Upper lobe of left lung (tissue), 4 donors: ENCODE measurements at regions not wholly inside any gene's neighbourhood (a gene's known extent, or its start where the extent isn't known, plus 50 kb on each side); places are given as distances from the start of the nearest gene placed in this dataset.

Experiments used
- POLR2AphosphoS5 ChIP-seq, 2 donors: sonication (generic); formaldehyde crosslinking; IDR thresholded peaks; one replicate each; pipeline ENCODE4 v1.5.1; 2017; ENCODE audit warnings: antibody characterized with exemption in 2 of 2
- TF ChIP-seq, protein P1 (sequence below), 6 experiments: fragments of 450-650 bp in 4 of 6; fragments of 200-600 bp in 2 of 6; sonication (generic) in 2 of 6; IDR thresholded peaks; one replicate each; pipeline ENCODE4 v1.5.1; 2016 to 2019; ENCODE audit warnings: antibody characterized with exemption in 6 of 6

DNA sequence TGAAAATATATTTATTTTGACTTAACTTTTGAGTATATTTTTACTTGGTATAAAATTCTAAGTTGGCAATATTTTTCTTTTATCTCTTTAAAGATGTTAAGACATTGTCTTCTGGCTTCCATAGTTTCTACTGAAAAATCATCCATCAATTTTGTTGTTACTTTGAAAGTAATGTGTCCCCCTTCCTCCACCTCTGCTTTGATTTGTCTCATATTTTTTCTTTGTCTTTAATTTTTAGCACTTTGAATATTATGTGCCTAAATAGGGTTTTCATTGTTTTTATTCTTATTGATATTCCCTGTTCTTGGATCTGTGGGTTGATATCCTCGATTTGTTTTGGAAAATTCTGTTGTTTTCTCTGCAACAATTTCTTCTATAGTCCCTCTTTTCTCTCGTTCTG, 157.4 kb downstream of the CD47 start:
- TF ChIP-seq, protein P1, sequence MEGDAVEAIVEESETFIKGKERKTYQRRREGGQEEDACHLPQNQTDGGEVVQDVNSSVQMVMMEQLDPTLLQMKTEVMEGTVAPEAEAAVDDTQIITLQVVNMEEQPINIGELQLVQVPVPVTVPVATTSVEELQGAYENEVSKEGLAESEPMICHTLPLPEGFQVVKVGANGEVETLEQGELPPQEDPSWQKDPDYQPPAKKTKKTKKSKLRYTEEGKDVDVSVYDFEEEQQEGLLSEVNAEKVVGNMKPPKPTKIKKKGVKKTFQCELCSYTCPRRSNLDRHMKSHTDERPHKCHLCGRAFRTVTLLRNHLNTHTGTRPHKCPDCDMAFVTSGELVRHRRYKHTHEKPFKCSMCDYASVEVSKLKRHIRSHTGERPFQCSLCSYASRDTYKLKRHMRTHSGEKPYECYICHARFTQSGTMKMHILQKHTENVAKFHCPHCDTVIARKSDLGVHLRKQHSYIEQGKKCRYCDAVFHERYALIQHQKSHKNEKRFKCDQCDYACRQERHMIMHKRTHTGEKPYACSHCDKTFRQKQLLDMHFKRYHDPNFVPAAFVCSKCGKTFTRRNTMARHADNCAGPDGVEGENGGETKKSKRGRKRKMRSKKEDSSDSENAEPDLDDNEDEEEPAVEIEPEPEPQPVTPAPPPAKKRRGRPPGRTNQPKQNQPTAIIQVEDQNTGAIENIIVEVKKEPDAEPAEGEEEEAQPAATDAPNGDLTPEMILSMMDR (IDR thresholded peaks at IDR 0.05), result no peak
- TF ChIP-seq POLR2AphosphoS5 (IDR thresholded peaks at IDR 0.05), result no peak
